ENCODE measurements at regions not wholly inside any gene's neighbourhood (a gene's known extent, or its start where the extent isn't known, plus 50 kb on each side); places are given as distances from the start of the nearest gene placed in this dataset.
"Not testable (repeated sequence)": the region's sequence is repeated elsewhere in the genome, so short reads cannot be mapped to it uniquely, and the experiment has no call there.

DNA sequence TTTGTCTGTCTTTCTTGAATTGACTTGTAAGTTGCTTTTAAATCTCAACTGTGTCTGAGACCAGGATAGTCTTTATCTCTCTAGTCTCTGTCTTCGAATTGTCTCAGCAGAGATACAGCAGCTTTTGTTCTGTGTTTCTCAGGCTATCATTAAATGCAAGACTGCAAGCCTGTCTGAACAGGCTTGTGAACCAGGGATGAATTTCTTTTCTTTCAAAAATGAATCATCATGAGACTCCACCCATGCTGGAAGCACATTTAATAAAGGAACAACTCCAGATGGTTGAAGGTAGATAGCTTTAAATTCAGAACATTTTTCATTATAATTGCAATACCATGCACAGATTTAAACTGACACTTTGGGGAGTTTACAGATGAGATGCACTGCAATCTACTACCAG is 155.9 kb downstream of the SEC23IP start:
- no peak for DNase-seq

DNA sequence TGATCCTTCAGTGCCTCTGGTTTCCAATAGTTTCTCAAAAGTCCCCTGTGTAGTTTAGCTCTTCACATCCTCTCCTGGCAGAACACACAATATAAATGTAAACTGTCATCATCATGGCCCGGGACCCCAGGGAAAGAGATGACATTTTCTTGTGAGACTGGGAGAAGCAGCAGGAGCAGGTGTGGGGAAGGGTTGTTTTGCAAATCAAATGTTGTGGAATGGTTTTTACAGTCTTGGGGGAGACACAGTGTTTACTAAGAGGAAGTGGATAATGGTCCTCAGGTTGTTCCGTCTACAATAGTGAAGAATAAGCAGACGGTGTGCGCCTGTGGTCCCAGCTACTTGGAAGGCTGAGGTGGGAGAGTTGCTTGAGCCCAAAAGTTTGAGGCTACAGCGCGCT is 159.1 kb downstream of the SEC23IP start:
- no peak for DNase-seq

DNA sequence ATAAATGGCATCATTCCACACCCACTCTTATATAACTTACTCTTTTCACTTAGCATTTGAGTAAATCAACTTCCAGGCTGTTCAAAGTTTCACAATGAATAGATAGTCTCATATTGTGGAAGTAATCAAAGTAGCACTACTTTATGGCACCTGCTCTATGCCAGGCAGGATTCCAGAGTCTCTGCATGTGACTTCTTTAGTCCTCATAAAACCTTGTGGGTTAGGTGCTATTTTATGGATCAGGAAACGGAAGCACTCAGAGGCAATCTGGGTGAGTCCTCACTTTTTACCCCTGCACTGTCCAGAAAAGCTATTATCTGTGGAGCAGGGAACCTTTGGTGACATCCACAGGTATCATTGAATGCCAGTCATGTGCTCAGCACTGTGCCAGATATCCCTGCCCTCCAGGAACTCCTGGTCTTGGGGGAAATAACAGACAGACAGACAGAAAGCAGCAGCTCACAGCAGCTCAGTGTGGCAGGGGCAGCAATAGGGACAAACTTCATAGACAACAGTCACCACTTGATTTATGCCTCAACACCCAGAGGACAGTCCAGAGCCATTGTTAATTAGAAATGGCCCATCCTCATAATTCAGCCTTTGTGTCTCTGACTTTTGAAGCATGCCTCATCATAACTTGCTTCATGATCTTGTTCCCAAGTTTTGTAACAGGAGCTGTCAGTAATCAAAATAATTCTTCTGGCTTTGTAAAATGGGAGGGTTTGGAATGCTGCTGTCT is 160.6 kb downstream of the SEC23IP start:
- DNase-seq = no peak

DNA sequence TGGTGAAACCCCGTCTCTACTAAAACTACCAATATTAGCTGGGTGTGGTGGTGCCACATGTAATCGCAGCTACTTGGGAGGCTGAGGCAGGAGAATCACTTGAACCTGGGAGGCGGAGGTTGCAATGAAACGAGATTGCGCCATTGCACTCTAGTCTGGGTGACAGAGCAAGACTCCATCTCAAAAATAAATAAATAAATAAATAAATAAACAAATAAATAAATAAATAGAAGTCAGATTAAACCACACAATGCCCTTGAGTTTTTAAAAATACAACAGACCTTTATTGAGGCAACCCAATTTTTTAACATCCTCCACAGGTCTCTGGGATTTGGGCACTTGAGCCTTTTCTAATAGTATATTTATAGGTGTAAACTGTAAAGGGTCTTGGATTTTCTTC is 167.3 kb downstream of the SEC23IP start:
- DNase-seq = not testable (repeated sequence)

DNA sequence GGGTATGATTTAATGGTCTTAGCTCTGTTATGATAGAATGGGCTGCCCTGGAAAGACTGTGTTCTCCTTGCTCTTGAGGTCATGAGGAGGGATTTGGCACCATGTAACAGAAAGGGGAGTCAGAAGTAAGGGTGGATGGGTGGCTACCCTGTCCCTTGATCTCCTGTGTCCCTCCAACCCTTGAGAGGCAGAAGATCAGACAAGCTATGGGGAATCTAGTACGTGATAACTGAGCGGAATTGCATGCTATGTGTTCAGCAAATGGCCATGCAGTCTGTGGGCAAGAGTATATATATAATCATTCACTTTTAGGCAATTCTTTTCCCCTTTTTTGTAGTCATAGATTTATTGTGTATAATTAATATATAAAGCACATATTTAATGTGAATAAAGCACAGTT is 174.9 kb downstream of the SEC23IP start:
- no peak for DNase-seq

DNA sequence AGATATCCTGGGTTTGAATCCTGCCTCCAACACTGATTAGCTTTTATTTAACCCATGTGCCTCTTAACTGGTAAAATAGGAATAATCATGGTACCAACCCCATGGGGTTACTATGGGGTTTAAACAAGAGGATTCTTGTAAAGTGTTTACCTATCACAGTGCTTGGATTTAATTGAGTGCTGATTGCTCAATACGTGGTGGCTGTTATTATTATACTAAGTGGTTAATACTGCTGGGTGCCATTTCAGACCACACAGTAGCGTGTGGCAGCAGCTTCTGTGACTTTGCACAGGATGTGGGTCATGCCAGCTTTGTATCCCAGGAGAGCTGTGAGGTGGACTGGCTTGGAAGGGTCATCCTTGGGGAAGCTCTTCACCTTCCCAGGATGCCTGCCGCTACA is 177.2 kb downstream of the SEC23IP start:
- no peak for DNase-seq

DNA sequence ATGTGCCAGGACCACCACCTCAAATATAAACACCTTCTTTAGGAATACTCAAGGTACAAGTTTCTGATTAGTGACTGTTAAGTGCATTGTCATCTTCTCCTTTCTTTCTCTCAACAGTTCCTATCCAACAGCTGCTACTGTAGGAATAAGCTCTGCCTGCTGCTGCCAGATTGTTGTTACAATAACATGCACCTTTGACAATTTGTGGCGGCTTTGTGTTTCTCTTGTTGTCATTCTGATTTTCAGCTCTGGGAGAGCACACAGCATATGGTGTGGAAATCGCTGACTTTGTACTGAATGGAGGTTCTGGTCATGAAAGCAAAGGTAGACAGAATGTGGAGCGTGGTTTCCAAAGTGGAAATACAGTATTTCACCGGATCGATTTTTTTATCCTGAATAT is 182.8 kb downstream of the SEC23IP start:
- DNase-seq = no peak

DNA sequence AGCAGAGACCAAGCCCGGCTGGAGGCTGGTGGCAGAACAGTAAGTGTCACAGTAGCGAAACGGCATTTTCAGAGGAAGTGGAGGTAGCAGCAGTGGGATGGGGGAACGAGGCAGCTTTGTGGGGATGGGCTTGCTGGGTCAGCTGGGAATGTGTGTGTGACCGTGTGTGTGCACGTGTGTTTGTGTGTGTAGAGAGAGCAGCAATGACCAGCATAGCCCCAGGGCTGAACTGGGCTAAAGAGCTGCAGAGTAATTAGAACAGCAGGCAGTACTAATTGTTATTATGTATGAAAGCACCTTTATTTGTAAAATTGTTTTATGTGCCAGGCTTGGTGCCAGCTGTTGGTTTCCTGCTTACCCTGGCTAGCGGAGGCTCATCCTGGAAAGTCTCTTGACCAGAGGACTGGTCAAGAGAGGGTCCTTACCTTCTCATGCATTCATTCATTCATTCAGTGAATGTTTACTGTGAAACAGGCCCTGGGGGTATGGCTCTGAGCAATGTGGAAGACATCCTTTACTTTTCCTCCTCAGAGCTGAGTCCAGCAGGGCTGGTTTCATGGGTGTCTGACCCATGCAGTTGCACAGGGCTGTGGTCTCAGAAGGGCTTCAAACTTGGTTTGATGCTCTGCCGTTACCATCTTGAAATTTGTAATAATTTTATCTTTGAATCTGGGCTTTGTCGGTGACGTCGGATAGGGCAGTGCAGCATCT is 184.6 kb downstream of the SEC23IP start:
- DNase-seq = no peak

DNA sequence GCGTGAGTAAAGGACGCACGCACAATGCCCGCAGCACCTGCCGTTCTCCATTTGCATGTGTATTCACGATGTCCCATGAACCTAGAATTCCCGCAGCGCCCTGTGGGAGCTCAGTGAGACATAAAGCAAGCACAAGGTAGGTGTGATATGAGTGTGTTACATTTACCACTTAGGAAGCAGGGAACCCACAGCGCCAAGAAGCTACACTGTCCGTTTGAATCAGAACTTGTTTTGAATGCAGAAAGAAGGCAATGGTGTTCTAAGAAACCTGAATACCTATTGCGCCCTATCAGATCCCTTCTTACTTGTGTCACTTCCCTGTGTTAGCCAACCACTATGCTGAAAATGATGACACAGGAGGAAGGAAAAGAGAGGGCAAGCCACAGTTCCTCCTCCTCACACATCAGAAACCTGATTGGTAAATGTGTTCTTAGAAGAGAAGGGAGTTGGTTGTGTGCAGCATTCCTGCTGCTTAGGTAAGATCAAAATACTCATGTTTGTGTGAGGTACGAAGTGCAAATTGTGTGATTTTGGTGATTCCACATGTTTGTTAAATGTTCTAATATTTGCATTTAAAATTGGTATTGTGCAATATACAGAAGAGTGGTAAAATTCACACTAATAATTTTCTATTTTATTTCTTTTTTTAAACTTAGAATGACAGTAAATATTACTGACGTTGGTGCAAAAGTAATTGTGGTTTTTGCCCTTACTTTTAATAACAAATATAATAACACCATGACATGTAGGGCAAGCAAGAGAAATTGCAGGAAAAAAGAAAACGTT is 185.4 kb downstream of the SEC23IP start:
- no peak for DNase-seq

DNA sequence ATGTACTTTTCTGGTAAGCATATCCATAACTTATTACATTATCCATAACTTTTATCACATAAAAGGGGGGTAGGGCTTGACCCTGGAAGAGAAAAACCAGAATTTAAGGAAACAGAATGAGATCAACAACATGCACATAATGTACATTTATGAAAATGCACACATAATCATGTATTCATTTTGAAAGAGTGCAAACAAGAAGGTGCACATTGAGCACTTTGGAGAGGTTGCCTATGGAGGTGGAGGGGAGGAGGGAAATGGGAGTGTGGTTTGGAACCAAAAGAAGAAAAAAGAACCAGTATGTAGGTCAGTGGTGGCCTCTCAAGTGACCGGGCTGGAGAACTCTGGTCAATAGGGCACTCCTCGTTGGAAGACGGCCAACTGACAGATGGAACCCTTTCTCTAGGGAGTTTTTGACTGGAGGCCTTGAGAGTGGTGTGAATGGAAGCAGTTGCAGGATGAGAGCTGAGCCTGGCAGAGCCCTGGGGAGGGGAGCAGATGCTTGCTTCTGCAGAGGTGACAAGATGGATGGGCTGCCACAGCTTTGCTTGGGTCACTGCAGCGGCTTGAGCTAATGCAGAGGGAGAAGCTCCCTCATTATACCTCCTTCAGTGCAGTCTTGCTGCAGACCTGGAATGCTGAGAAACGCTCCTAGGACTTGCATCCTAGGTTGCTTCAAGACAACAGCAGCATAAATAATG is 192.7 kb downstream of the SEC23IP start:
- no peak for DNase-seq

DNA sequence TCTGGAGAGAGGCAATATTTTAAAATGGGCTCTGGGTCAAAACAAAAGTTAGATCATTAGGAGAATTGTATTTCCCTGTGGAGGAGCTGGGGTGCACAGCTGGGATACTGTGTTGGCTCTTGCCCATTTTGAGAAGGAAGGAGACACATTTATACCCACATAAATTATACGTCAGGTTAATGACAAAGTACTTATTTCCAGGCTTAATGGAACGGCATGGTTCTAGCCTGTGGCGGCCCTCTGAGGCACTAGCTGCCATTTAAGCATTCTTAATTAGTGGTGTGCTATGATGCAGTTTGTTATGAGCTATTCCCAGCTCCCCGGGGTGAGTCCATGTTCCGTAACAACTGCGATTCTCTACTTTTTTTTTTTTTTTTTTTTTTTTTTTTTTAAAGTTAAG is 193.5 kb downstream of the SEC23IP start:
- no peak for DNase-seq

DNA sequence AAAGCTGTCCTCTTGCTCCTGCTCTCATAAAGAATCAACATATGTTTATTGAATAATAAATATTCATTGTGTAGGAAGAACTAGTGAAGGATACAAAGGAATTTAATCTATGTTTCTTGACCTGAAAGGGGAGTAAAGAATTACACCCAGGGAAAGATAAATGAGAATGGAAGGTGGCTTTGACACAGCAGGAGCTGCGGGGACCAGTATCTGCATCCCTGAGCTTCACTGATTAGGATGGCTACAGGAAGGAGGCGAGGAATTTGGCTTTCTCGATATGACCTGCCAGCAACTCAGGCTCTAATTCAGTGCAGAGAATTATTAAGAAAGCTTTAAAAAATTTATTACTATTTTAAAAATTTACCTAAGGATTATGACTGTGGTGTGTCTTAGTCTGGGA is 194.6 kb downstream of the SEC23IP start:
- DNase-seq = no peak

DNA sequence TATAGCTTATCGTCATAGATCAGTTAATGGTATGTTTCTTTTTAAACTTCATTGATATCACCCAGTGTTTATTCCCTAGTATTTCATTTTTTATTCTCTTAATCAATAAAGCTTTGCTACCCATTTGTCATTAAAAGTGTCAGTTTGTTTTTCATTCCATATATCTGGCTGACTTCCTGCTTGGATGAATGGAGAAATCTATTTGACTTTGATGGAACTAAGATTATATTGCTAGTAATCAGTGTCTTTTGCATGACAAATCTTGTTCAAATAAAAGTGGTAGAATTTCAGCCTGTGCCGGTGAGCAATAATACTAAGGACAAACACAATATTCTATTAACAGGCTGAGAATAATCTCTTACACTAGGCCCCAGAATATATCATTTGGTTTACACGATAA is 203.3 kb downstream of the SEC23IP start:
- no peak for DNase-seq

DNA sequence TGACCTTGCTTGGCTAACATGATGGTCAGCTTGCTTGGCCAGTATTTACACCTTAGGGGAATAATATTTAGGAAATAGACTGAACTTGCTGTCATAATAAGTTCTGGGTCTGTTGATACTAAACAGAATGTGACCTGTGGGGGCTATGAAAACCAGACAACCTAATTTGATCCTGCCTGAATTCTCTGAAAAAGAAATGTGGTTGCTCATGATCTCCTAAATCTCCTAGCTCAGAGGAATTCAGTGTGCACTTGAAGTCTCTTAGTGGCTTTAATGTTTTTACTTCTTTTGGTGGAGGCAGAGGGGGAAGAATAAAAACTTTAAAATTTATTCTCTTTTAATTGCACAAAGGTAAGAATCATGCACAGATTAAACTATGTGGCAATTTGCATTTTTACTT is 205.2 kb downstream of the SEC23IP start:
- no peak for DNase-seq

DNA sequence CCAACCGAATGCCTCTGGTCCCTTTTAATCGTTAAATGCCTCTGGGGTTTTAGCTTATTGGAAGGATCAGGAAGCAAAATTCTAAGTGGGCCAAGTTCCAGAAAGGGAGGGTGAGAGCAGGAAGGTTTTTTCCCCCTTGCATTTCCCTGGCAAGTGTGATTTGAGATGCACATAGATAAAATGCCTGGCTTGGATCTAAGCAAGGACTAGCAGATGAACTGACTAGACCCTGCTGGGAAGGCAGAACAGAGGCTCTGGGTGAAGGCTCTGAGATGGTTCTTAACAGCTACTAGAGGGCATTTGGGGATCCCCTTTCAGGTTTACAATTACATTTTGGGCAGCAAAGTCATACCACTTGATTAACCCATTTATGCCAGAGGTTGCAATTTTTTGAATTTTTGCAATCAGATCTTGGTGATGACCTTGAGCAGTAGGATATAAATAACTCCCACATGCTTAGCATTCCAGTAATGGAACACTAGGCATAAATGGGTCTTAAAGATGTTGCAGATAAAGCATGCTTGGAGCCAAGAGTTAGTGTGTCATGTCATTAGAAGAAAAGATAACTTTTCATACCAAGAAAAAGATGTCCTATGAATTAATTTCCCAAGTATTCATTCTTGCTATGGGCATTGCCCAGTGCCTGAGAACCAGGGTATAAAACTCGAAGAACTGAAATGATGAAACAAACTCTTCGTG is 205.9 kb downstream of the SEC23IP start:
- DNase-seq = no peak

DNA sequence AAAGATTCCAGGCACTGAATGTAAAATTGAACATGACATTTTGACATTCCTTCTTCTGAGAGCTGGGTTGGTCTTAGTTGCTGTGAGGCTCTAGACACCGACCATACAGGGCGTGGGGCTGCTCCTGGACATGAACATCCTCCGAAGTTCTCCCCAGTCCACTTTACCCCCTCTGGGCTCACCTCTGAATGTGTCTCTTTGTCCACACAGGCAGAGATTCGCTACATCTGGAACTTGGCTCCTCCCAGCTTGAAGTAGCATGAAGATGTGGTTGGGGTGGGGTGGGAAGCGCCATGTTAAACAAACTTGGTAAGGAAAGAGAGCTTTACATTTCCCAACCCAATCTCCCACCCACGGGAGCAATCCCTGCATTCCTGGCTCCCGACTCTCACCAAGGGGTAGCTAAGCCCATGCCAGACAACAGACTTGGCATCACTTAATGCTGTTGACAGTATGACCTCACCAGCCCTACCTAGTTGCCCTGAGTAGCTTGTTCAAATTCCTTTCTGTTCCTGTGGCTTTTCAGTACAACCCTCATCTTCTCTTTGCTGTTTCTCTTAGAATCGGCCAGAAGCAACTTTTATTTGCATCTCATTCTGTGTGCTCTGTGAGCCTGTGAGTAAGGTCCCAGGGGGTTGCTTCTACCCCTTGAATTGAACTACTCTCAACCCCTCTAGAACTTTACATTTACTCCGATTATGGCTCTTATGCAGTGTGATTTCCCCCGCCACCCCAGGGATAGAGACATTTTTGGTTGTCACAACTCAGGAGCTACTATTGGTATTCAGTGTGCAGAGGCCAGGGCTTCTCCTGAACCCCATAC is 211.4 kb downstream of the SEC23IP start:
- DNase-seq = no peak

DNA sequence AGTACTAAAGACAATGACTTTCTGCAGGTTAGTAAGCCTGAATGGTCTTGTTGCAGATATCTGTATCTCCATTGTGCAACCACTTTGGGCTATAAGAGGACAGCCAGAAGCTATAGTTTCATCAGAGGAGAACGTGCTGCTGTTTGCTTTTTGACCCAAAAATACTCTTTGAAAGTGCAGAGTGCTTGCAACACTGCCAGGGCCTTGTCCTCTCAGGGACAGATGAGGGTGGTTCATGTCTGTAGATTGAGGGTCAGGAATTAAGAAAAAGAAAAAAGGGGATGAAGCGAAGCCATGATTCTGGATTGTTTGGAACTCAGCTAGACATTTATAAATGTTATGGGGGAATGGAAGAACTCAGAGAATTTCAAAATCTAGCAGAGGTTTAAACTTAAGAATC is 212.5 kb downstream of the SEC23IP start:
- DNase-seq = no peak

DNA sequence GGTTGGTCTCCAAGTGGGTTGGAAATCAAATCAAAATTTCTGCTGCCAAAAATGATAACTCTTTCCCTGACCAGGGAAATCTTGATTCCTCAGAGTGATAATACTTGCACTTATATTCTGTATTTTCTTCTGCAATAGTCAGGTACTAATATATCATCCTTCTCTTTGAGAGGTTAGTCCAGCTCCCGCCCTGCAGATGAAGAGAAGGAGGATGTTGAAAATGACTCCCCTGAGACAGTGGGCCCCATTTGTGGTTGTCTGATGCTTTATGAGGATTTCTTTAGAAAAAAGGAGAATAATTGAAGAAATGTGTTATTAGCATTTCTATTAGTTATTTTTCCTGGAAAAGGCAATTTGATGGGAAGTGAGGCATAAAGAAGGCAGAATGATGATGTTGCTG is 213.0 kb downstream of the SEC23IP start:
- no peak for DNase-seq

DNA sequence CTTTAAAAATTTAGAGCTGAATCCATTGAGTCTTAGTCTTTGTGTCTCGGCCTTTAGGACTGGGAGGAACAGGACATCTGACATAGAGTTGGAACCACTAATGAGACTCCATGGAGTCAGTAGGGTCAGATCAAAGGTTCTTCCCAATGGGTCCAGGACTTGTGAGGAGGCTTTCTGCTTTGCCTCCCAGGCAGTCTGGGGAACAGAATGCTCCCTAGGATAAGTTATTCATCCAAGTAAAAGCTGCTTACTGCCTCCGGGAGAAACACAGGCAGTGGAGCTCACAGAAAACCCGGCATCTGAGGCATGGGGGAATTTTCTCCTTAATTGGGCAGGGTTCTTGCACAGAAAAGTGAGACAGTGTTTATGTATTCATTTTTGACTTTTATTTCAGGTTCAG is 216.4 kb downstream of the SEC23IP start:
- DNase-seq = no peak

DNA sequence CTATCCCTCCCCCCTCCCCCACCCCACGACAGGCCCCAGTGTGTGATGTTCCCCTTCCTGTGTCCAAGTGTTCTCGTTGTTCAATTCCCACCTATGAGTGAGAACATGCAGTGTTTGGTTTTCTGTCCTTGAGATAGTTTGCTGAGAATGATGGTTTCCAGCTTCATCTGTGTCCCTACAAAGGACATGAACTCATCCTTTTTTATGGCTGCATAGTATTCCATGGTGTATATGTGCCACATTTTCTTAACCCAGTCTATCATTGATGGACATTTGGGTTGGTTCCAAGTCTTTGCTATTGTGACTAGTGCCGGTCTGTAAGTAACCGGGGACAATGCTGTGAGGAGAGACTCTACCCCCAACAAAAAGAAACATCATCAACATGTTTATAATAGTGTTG is 217.2 kb downstream of the SEC23IP start:
- not testable (repeated sequence) for DNase-seq

DNA sequence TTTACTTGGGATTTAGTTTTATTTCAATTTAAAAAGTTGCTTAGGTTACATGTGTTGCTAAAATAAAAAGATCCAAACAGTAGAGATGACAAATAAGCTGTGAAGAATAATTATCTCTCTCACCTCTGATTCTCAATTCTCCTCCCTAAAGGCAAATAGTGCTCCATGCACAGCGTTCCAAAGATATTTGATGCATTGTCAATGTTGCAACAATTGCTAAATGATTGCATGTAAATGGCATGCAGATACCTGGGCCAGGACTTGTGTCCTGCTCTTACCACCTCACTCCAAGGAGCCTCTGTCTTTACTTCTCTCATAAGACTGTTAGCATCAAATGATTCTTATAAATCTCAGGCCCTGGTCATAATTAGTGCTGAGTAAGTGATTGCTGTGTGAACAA is 217.7 kb downstream of the SEC23IP start:
- no peak for DNase-seq

DNA sequence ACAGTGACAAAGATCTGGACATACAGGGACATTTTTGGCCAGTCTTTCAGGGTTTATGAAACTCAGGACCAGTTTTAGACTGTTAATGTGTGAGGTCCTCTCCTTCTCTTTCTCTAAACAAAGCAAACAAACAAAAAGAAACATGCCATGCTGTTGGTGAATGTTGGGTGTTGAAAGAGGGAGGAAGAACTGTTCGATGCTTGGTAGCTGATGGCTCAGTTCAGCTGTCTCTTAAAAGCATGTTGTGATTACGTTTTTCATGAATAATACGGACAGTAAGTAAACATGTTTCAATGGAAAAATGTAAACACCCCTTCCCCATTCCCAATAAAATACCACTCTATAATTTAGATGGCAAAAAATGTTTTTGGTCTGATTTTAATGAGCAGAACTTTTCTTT is 219.1 kb downstream of the SEC23IP start:
- DNase-seq = no peak
